ENCODE measurements at regions not wholly inside any gene's neighbourhood (a gene's known extent, or its start where the extent isn't known, plus 50 kb on each side); places are given as distances from the start of the nearest gene placed in this dataset.

- TF ChIP-seq CTCF (conservative IDR thresholded peaks at IDR 0.05) = no peak
Measured at GRCh38 chr15:67897646-67898339, 57.9 kb upstream of the RNU6-1 start.

More at GRCh38 chr15:67897646-67898339, 57.9 kb upstream of the RNU6-1 start:
- Histone ChIP-seq H2BK12ac (ENCODE audit: insufficient read length, low read depth, low read length) (no peak overlapping the region), H4K91ac (ENCODE audit: insufficient read length, low read depth, low read length) (no peak overlapping the region), H3K4ac (ENCODE audit: low read depth, low read length) (no peak overlapping the region), H3K27me3 (ENCODE audit: insufficient read depth, low read length) (no peaks in the 10 kb centered on the region), H3K18ac (ENCODE audit: insufficient read length, low read depth, low read length) (no peak overlapping the region), H3K79me2 (ENCODE audit: insufficient read depth, low read length) (no peaks in the 10 kb centered on the region), H3K23me2 (ENCODE audit: insufficient read length, low read depth, low read length, poor library complexity, severe bottlenecking) (no peaks in the 10 kb centered on the region), H4K20me1 (ENCODE audit: control insufficient read depth, insufficient read depth, insufficient read length) (no peaks in the 10 kb centered on the region), H2AFZ (ENCODE audit: low read length) (no peak overlapping the region), H3K79me1 (ENCODE audit: insufficient read depth, low read depth, low read length, poor library complexity, severe bottlenecking) (no peaks in the 10 kb centered on the region), H2BK20ac (ENCODE audit: low read depth, low read length, poor library complexity, severe bottlenecking) (no peak overlapping the region), H3K23ac (ENCODE audit: insufficient read length, low read depth, low read length) (no peak overlapping the region), H3K9me3 (ENCODE audit: control insufficient read depth, low read depth, low read length) (no peaks in the 10 kb centered on the region), H2BK15ac (ENCODE audit: low read depth, low read length) (no peak overlapping the region), H4K8ac (replicated peaks; ENCODE audit: insufficient read length, low read depth, low read length) (no peak overlapping the region), H3K56ac (ENCODE audit: insufficient read length, low read depth, low read length) (no peak overlapping the region), H4K5ac (ENCODE audit: insufficient read length, low read depth, low read length) (no peak overlapping the region), H3K4me2 (ENCODE audit: insufficient read depth, insufficient read length, low read length) (no peak overlapping the region), H2AK5ac (ENCODE audit: insufficient read length, low read length) (no peak overlapping the region), H2BK120ac (ENCODE audit: low read depth, low read length, poor library complexity, severe bottlenecking) (no peak overlapping the region), H2BK5ac (ENCODE audit: insufficient read length, low read length) (no peak overlapping the region), H3K9ac (ENCODE audit: extremely low read depth, insufficient read length, low read length) (no peak overlapping the region), H3T11ph (ENCODE audit: low read length) (no peak overlapping the region), H3K4me1 (ENCODE audit: insufficient read depth, low read length) (peaks cover 2% of the 10 kb centered on the region; the same call in 1 of the 2 replicates), H3K27ac (ENCODE audit: insufficient read length, low read depth, low read length) (no peak overlapping the region), H3K14ac (ENCODE audit: insufficient read depth, low read length) (no peak overlapping the region)
- Mint-ChIP-seq H3K36me3 (ENCODE audit: insufficient read depth in 1 of 3, low read depth in 3 of 3) (peaks cover 0 to 4% (median 0%) of the 10 kb centered on the region in 3 experiments; a peak in 2 of 7 replicates), H3K27ac (no peak overlapping the region), H3K4me1 (peaks cover 6 to 9% of the 10 kb centered on the region in 2 experiments), H3K9me3 (peaks cover 4 to 6% of the 10 kb centered on the region in 2 experiments; a peak in 4 of 5 replicates), H3K27me3 (ENCODE audit: low read depth) (no peaks in the 10 kb centered on the region), H3K4me3 (no peak overlapping the region)
- DNase-seq = no peak
- no CpG with 5 or more reads among the region's 3 CpGs for WGBS (ENCODE audit: extremely low coverage, insufficient read length, low lambda C conversion rate)
